ENCODE measurements at regions not wholly inside any gene's neighbourhood (a gene's known extent, or its start where the extent isn't known, plus 50 kb on each side); places are given as distances from the start of the nearest gene placed in this dataset.

GRCh38 chr5:120792477-120792876, 328.4 kb downstream of the PRR16 start:
- TF ChIP-seq CTCF (IDR thresholded peaks at IDR 0.05): no peak
- TF ChIP-seq POLR2AphosphoS5 (IDR thresholded peaks at IDR 0.05): no peak
- no peak for TF ChIP-seq POLR2A (IDR thresholded peaks at IDR 0.05)
- TF ChIP-seq EP300 (IDR thresholded peaks at IDR 0.05): no peak
